Neural crest cell (in vitro differentiated cells): ENCODE measurements at regions not wholly inside any gene's neighbourhood (a gene's known extent, or its start where the extent isn't known, plus 50 kb on each side); places are given as distances from the start of the nearest gene placed in this dataset.
A peak's percentile ranks its signal among the peaks of the same experiment; 100 is the strongest.

ENCODE experiments used
- DNase-seq: peaks from one replicate; pipeline ENCODE4 v3.0.0; 2021; ENCODE audit warnings: low read depth, mixed read lengths, low spot score
- H3K27ac Mint-ChIP-seq: one replicate; pipeline ENCODE4 v1.8.0; 2021; ENCODE audit warnings: mild to moderate bottlenecking, mixed read lengths; ENCODE audit not compliant: unreplicated experiment
- H3K27me3 Mint-ChIP-seq: 2 replicates; pipeline ENCODE4 v1.8.0; 2021; ENCODE audit warnings: low read depth, mild to moderate bottlenecking, mixed read lengths
- H3K36me3 Mint-ChIP-seq: 2 replicates; pipeline ENCODE4 v1.8.0; 2021; ENCODE audit warnings: low read depth, mild to moderate bottlenecking, mixed read lengths
- H3K4me1 Mint-ChIP-seq: 2 replicates; pipeline ENCODE4 v1.8.0; 2021; ENCODE audit warnings: mixed read lengths
- H3K4me3 Mint-ChIP-seq: one replicate; pipeline ENCODE4 v1.8.0; 2021; ENCODE audit warnings: mild to moderate bottlenecking, mixed read lengths
- H3K9me3 Mint-ChIP-seq: 2 replicates; pipeline ENCODE4 v1.8.0; 2021; ENCODE audit warnings: mixed read lengths
- TF ChIP-seq, protein P1 (sequence below): fragments of 200-600 bp; sonication (generic); conservative IDR thresholded peaks from 2 replicates; pipeline ENCODE4 v1.5.0; 2021; ENCODE audit warnings: antibody characterized with exemption, mild to moderate bottlenecking

DNA sequence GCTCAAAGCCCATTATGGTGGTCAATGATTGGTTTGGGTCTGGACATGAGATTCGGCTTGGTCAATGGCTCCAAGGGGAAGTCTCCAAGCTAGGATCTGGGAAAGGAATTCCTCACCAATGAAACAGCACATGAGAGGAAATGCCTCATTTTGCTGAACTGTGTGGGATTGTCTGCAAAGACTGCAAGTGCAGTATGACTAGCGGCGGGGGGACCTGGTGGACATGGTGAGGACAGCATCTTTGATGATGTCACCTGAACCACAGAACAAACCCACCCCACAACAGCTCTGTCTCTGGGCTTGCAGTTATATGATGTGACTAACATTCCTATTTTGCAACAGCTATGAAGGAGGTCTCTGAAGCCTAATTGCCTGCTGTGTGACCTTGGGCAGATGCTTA, 50.6 kb upstream of the NKD1 start:
- no peaks in the 10 kb centered on the region for H3K27me3 Mint-ChIP-seq
- no peak for DNase-seq
- no peak overlapping the region for H3K27ac Mint-ChIP-seq
- H3K4me1 Mint-ChIP-seq = peaks cover 22% of the 10 kb centered on the region
- H3K9me3 Mint-ChIP-seq = peaks cover 5% of the 10 kb centered on the region
- no peak overlapping the region for H3K4me3 Mint-ChIP-seq
- H3K36me3 Mint-ChIP-seq = no peaks in the 10 kb centered on the region
- TF ChIP-seq, protein P1, sequence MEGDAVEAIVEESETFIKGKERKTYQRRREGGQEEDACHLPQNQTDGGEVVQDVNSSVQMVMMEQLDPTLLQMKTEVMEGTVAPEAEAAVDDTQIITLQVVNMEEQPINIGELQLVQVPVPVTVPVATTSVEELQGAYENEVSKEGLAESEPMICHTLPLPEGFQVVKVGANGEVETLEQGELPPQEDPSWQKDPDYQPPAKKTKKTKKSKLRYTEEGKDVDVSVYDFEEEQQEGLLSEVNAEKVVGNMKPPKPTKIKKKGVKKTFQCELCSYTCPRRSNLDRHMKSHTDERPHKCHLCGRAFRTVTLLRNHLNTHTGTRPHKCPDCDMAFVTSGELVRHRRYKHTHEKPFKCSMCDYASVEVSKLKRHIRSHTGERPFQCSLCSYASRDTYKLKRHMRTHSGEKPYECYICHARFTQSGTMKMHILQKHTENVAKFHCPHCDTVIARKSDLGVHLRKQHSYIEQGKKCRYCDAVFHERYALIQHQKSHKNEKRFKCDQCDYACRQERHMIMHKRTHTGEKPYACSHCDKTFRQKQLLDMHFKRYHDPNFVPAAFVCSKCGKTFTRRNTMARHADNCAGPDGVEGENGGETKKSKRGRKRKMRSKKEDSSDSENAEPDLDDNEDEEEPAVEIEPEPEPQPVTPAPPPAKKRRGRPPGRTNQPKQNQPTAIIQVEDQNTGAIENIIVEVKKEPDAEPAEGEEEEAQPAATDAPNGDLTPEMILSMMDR = no peak

GRCh38 chr16:50496990-50497389, 51.2 kb upstream of the NKD1 start:
- peaks cover 5% of the 10 kb centered on the region for H3K9me3 Mint-ChIP-seq
- H3K4me1 Mint-ChIP-seq = peaks cover 20% of the 10 kb centered on the region
- H3K36me3 Mint-ChIP-seq = no peaks in the 10 kb centered on the region
- TF ChIP-seq, protein P1 = no peak
- H3K27me3 Mint-ChIP-seq = no peaks in the 10 kb centered on the region
- no peak for DNase-seq
- peak overlapping the region; percentile 62 for H3K27ac Mint-ChIP-seq
- no peak overlapping the region for H3K4me3 Mint-ChIP-seq

GRCh38 chr16:50495673-50496072, 52.5 kb upstream of the NKD1 start:
- H3K27ac Mint-ChIP-seq = no peak overlapping the region
- peaks cover 20% of the 10 kb centered on the region for H3K4me1 Mint-ChIP-seq
- no peak overlapping the region for H3K4me3 Mint-ChIP-seq
- no peak for DNase-seq
- no peaks in the 10 kb centered on the region for H3K36me3 Mint-ChIP-seq
- H3K27me3 Mint-ChIP-seq = no peaks in the 10 kb centered on the region
- TF ChIP-seq, protein P1 = no peak
- peaks cover 5% of the 10 kb centered on the region for H3K9me3 Mint-ChIP-seq

DNA sequence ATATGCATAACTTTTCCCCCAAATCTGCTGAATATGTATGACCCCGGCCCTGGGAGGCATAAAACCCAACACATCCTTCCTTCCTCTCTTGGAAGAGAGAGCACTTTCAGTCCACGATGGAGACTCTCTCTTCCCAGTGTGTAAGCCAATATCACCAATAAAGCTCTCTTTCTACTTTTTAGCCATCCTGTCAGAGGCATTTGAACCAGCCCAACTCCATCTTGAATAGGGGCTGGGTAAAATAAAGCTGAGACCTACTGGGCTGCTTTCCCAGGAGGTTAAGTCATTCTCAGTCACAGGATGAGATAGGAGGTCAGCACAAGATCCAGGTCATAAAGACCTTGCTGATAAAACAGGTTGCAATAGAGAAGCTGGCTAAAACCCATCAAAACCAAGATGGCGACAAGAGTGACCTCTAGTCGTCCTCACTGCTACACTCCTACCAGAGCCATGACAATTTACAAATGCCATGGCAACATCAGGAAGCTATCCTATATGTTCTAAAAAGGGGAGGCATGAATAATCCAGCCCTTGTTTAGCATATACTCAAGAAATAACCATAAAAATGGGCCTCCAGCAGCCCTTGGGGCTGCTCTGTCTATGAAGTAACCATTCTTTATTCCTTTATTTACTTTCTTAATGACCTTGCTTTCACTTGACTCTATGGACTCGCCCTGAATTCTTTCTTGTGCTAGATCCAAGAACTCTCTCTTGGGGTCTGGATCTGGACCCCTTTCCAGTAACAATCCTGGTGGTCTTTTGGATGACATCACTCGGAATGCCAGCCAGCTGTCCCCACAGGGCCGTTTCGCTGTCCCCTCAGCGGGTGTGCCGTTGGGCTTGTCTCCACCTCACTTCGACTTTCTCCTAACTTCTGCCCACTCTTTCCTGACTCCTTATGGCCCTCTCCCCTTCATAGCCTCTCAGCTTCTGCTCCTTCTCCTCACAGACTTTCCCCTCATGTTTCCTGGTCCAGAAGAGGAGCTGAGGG, 53.4 kb upstream of the NKD1 start:
- no peak overlapping the region for H3K4me3 Mint-ChIP-seq
- H3K27me3 Mint-ChIP-seq = no peaks in the 10 kb centered on the region
- DNase-seq = no peak
- peaks cover 18% of the 10 kb centered on the region for H3K4me1 Mint-ChIP-seq
- H3K27ac Mint-ChIP-seq = peak overlapping the region; percentile 67
- H3K36me3 Mint-ChIP-seq = no peaks in the 10 kb centered on the region
- TF ChIP-seq, protein P1 = no peak
- peaks cover 5% of the 10 kb centered on the region for H3K9me3 Mint-ChIP-seq

DNA sequence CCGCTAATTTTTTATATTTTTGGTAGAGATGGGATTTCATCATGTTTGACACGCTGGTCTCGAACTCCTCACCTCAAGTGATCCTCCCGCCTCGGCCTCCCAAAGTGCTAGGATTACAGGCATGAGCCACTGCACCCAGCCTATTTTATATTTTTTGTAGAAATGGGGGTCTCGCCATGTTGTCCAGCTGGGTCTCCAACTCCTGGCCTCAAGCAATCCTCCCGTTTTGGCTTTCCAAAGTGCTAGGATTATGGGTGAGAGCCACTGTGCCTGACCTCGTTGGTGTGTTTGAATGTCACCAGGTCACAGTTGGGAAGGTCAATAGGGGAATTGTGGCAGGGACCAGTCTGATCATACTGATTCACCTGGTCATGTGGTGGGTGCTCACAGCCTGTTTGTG, 56.7 kb upstream of the NKD1 start:
- no peak for DNase-seq
- Mint-ChIP-seq H3K4me1 (peaks cover 5% of the 10 kb centered on the region), H3K36me3 (no peaks in the 10 kb centered on the region), H3K4me3 (no peak overlapping the region), H3K9me3 (peaks cover 9% of the 10 kb centered on the region), H3K27ac (no peak overlapping the region), H3K27me3 (no peaks in the 10 kb centered on the region)
- TF ChIP-seq, protein P1 = no peak
